Umbilical cord (tissue), 1 donor: ENCODE measurements at regions not wholly inside any gene's neighbourhood (a gene's known extent, or its start where the extent isn't known, plus 50 kb on each side); places are given as distances from the start of the nearest gene placed in this dataset.
"Not testable (repeated sequence)": the region's sequence is repeated elsewhere in the genome, so short reads cannot be mapped to it uniquely, and the experiment has no call there.

ENCODE experiments used
- DNase-seq: peaks from one replicate; pipeline ENCODE4 v3.0.0-alpha.2; 2015; ENCODE audit warnings: low spot score

- peak; percentile 6 for DNase-seq
Observed at GRCh38 chr5:87541033-87541432, 128.3 kb upstream of the CCNH start.

- DNase-seq = no peak
Observed at GRCh38 chr5:87539839-87540238, 127.1 kb upstream of the CCNH start.

DNA sequence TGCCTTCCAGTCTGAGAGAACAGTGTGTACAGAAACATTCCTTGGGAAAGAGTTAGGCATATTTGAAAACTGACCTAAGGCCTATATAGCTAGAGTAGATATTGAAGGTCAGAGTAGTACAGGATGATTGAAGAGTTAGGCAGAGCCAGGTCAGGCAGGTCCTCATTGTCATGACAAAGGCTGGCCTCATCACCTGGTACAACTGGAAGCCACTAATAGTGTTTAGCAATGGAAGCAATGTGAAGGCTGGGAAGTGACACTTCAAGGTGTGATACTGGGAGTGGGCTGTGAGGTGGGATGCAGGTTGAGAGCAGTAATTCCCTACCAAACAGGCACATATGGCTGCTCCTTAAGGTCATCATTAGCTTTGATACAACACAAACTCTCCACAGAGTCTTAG, 123.6 kb upstream of the CCNH start:
- no peak for DNase-seq

DNA sequence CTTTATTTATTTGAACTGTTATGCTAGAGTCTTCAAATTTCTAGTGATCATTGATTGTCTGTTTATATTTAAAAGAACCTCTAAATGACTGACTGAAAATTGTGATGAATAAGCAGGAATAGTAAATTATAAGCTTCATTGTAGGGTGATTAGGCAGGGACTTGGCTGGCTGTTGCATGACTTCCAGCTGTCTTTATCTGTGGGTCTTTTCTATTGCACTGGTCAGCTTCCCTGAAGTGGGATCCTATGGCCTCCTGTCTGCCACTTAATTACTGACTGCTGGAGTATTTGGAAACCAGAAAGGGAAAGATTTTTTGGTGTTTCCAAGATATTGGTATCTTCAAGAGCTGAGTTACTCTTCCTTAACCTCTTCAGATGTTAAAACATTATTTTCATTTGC, 123.0 kb upstream of the CCNH start:
- no peak for DNase-seq

- no peak for DNase-seq
Observed at GRCh38 chr5:87529486-87530076, 116.9 kb upstream of the CCNH start.

GRCh38 chr5:87526131-87526530, 113.4 kb upstream of the CCNH start:
- no peak for DNase-seq

DNA sequence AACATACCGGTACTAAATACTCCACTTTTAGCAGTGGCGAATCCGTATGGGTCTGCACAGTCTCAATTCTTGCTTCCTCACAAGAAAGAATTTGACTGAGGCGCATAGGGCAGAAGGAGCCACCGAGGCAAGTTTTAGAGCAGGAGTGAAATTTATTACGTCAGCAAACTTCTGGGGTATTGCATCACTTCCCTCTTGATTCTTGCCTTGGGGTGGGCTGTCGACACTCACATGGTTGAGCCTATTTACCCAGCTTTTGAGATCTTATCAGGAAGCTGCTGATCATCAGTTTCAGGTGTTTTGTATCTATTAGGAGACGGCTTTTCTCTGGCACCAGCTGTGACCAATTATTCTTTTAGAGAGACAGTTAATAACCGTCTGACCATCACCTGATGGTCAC, 111.5 kb upstream of the CCNH start:
- no peak for DNase-seq

GRCh38 chr5:87511778-87512177, 99.0 kb upstream of the CCNH start:
- not testable (repeated sequence) for DNase-seq

DNA sequence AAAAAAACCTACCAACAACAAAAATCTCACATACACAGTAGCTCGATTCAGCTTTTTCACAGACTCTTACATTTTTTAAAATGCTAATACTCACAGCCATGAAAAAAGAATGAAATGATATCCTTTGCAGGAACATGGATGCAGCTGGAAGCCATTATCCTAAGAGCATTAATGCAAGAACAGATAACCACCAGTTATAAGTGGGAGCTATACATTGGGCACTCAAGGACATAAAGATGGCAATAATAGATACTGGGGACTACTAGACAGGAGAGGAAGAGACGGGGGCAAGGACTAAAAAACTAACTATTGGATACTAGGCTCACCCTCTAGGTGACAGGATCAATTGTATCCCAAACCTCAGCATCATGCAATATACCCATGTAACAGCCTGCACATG, 90.3 kb upstream of the CCNH start:
- no peak for DNase-seq

GRCh38 chr5:87499478-87500410, 87.0 kb upstream of the CCNH start:
- no peak for DNase-seq
